ENCODE measurements at regions not wholly inside any gene's neighbourhood (a gene's known extent, or its start where the extent isn't known, plus 50 kb on each side); places are given as distances from the start of the nearest gene placed in this dataset.

DNA sequence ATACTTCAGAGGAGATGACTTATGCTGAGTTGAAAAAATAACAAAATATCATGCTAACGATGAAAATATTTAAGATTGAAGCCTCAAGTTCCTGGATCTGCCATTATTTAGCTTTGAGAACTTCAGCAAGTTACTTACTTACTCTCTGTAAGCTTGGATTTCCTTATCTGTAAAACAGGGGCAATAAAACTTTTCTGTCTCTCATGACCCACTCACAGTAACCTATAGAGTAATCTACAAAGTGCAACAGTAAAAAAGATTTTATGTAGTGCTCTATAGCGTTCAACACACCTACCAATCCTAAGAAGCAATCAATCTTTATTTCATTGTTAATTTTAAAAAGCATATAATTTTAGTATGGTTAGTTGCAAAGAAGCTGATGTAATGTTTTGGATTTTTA lies 478.6 kb downstream of the ZIC1 start:
- TF ChIP-seq, protein P1, sequence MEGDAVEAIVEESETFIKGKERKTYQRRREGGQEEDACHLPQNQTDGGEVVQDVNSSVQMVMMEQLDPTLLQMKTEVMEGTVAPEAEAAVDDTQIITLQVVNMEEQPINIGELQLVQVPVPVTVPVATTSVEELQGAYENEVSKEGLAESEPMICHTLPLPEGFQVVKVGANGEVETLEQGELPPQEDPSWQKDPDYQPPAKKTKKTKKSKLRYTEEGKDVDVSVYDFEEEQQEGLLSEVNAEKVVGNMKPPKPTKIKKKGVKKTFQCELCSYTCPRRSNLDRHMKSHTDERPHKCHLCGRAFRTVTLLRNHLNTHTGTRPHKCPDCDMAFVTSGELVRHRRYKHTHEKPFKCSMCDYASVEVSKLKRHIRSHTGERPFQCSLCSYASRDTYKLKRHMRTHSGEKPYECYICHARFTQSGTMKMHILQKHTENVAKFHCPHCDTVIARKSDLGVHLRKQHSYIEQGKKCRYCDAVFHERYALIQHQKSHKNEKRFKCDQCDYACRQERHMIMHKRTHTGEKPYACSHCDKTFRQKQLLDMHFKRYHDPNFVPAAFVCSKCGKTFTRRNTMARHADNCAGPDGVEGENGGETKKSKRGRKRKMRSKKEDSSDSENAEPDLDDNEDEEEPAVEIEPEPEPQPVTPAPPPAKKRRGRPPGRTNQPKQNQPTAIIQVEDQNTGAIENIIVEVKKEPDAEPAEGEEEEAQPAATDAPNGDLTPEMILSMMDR (IDR thresholded peaks at IDR 0.05), result no peak
- TF ChIP-seq POLR2A (IDR thresholded peaks at IDR 0.05), result no peak
